GM21447 (cell line): ENCODE measurements at regions not wholly inside any gene's neighbourhood (a gene's known extent, or its start where the extent isn't known, plus 50 kb on each side); places are given as distances from the start of the nearest gene placed in this dataset.
"Not testable (repeated sequence)": the region's sequence is repeated elsewhere in the genome, so short reads cannot be mapped to it uniquely, and the experiment has no call there.

Source experiments
- ATAC-seq: cut with Tn5 transposase; IDR thresholded peaks from one replicate; pipeline ENCODE4 v1.9.1; 2021; ENCODE audit not compliant: unreplicated experiment

DNA sequence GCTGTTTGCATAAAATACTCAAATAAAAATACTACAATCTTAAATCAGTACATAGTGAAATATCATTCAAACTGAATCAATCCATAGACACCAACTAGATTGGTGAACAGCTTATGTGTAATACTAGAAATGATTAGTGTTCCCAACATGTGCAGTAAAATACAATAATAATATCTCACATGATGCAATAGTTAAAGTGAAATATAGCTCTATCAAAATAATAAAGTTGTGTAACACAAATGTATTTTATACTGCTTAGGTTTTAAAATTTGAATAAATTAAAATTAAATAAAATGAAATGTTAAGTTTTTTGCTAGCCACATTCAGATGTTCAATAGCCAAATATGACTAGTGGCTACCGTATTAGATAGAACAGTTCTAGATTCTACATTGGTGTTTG, 714.1 kb downstream of the ZNF385D start:
- no peak for ATAC-seq

DNA sequence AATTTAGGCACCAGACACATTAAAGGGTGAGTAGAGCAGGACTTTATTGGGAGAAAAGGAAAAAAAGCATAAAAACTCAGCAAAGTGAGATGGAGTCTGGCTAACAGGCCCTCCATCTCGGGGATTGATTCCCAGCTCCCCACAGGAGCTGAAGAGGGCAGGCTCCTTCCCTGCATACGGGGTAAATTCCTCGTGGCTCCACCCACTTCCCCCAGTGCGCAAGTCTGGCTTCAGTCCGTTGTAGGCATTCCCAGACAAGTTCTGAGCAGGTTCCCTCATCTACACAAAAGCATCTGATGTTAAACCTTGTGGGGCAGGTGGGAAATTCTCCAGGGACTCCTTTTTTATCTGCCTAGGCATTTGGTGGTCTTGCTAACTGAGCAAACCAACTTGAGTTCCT, 722.6 kb downstream of the ZNF385D start:
- ATAC-seq: no peak

DNA sequence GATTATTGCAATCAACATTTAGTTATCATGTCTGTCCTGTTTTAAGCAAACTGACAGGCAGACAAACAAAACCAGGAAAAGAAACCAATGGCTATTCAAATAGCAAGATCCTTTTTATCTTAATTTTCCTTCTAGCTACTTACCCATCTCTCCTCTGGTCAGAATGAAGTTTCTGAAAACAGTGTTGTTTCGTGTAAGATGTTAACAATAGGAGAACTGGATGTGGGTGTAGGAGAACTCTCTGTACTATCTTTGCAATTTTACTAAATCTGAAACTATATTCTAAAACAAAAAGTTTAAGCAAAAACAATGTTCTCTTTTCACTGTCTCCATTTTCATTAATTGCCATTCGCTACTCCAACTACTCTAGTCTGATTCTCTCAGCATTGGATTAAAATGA, 726.4 kb downstream of the ZNF385D start:
- no peak for ATAC-seq

DNA sequence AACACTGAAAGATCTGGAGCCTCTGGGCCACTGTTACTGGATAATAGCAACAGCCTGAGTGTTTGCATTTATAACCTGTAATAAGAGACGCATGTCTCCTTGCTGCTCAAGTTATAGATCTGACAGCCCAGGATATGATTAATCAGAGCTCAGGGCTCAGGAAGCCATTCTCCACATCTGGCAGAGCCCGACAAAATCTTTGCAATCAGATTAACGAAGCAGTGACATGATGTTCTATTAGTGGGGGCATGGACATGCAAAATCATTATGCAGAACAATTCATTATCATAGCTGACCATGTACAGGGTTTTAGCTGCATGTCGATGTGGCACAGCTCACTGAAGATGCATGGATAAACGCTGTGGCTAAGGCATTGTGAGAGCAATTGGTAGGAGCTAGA, 730.3 kb downstream of the ZNF385D start:
- no peak for ATAC-seq

DNA sequence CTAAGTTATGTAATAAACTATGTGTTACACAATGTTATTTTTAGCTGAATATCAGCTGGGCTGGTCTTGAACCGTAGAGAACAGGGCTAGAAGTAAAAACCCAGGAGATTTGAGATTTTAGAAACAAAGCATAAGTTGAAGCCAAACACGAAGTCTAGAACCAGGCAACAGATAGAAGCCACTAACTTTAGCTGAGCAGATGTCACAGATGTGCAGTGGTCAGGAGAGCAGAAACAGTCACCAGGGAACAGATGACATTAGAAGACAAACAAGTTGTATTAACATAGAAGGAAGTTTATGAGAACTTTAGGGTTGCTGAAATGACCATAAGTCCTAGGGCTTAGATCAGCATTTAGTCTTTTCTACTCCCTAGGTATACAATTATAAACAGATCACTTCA, 731.0 kb downstream of the ZNF385D start:
- ATAC-seq: no peak

DNA sequence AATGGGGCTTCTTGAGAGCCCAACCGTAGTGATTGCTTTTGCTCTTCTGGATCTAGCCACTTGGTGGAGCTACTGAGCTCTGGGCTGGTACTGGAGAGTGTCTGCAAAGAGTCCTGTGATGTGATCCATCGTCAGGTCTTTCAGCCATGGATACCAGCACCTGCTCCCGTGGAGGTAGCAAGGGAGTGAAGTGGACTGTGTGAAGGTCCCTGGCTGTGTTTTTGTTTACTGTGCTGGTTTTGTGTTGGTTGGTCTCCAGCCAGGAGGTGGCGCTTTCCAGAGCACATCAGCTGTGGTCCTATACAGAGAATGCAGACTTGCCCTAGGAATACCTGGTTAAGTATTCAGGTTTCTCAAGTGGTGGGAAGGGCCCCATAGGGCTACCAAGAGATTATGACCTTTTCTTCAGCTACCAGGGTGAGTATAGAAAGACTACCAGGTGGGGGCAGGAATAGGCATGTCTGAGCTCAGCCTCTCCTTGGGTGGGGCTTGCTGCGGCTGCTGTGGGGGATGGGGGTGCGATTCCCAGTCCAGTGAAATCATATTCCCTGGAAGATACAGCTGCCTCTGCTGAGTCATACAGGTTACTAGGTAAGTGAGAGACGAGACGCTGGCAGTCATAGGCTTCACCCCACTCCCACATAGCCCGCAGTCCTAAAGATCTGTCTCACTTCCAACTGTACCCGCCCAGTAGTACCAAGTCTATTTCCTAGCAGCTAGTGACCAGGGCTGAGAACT, 733.7 kb downstream of the ZNF385D start:
- ATAC-seq: no peak

DNA sequence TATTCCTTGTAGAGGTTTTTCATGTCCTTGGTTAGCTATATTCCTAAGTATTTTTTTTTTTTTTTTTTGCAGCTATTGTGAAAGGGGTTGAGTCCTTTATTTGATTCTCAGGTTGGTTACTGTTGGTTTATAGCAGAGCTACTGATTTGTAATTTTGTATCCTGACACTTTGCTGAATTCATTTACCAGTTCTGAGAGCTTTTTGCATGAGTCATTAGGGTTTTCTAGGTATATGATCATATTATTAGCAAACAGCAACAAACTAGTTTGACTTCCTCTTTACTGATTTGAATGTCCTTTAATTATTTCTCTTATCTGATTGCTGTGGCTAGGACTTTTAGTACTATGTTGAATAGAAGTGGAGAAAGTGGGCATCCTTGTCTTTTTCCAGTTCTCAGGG, 737.4 kb downstream of the ZNF385D start:
- no peak for ATAC-seq

DNA sequence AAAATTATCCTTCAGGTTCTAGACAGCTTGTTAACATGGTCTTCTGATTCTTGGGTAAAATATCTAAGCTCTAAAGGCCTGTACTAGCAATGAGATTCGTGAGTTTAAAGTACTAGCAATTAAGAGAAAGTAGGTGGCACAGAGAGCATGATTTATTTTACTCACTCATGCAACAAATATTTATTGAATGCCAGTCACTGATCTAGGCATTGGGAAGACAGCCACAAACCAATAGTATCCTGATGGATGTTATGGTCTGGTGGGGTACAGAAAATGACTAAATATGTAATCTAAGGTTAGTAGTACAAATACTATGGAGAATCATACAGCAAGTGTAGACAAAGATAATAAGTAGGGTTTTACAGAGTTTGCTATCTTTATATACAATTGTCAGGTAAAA, 751.3 kb downstream of the ZNF385D start:
- no peak for ATAC-seq

DNA sequence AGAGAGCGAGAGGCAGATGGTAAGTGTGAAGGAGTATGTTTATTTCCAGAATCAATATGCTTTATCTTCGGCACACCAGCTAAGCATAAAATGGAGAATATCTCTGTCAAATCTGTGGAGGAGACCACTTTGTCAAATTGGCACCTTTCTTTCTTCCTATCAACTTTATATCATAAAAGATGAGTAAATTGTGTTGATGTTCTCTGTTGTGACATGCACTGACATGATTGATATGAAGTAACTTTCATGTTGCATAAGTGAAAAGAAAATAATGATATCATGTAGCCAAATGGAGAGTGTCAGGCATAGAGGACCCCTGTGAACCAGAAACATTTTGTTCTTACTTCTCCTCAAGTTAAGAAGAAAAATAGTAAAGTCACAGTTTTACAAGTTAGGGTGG, 753.8 kb downstream of the ZNF385D start:
- ATAC-seq: no peak

DNA sequence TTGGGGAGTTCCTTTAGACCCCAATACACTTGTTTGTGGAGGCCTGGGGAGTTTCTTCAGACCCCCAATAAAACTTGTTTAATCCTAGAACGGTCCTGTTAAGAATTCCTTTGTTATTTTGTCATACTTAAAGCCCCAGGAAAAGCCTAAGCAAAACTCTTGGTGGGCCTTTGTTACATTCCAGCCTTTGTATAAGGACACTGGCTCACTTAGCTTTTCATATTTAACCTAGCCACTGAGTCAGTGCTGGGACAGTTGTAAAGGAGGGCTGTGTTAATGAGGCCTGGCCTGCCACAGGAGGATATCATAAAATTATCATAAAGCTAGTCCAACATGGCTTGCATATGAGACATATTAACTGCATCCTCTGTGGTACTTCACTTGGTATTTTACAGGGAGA, 760.1 kb downstream of the ZNF385D start:
- ATAC-seq: no peak

DNA sequence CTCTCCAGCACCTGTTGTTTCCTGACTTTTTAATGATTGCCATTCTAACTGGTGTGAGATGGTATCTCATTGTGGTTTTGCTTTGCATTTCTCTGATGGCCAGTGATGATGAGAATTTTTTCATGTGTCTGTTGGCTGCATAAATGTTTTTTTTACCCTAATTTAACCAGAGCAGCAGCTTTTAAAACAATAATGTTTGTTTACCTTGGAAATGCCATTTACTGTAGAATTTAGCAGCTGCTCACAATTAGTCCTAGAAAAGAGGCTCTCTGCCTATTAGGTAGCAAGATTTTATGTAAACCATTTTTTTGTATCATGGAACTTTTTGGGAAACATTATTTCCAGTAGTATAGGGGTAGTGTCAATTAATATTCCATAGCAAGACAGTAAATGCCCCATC, 761.4 kb downstream of the ZNF385D start:
- not testable (repeated sequence) for ATAC-seq

DNA sequence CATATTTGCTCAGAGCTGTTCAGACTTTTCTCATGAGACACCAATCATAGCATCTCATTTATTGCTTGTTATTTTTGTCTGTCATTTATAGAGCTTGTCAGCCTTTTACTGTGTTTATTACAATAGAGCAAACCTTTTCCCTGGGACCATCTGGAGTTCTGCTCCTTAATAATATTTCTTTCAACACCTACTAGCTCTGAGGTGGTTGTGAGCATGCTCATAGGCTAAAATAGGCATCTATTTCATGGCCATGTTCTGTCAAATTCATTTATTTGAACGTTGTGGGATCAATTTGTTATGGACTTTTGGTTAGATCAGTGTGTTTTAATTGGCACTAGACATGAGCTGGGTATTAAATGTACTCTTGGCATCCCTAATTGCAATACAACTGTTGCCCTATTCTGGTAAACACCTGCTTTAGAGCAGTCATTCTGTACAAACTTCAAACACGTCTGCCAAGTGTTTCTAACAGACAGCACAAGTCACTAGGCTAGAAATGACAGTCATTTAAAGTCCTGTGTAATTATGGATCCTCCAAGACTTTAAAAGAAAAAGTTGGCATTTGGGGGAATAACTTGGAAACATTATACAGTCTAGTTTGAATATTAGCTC, 766.3 kb downstream of the ZNF385D start:
- ATAC-seq: no peak

DNA sequence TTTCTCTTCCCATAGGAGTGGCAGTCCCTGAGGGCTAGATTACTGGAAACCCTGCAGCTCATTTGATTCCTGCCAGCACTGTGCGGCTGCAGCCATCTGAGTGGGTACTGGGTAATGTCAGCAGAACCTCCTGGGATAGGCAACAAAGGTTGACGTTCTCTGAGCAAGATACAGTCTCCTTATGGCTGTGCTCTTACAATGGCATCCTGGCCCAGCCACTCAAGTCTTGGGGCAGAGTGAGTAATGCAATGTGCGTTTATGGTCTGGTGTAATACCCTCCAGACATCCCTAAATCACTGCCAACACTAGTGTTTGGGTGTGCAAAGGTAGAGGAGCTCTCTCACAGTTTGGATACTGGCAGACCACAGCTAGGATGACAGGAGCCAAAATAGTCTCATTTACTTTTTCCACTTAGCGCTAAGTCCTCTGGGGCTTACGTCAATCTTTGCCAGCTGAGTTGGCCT, 775.8 kb downstream of the ZNF385D start:
- no peak for ATAC-seq

DNA sequence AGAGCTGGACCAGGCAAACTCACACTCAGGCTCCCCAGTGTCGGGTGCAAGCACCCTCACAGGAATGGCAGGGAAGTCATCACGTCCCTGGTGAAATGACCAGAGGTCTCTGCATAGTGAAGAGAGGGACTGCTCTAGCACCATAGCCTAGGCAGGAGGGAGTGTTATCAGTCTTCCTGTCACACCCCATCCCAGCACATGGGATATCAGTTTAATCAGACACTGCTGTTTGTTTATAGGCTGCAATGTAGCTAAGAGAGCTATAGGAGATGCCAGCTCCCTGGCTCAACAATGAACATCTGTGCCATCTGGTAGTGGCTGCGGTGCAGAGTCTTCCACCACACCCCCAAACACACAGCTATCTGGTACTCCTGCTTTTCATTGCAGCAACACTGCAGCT, 776.6 kb downstream of the ZNF385D start:
- no peak for ATAC-seq

DNA sequence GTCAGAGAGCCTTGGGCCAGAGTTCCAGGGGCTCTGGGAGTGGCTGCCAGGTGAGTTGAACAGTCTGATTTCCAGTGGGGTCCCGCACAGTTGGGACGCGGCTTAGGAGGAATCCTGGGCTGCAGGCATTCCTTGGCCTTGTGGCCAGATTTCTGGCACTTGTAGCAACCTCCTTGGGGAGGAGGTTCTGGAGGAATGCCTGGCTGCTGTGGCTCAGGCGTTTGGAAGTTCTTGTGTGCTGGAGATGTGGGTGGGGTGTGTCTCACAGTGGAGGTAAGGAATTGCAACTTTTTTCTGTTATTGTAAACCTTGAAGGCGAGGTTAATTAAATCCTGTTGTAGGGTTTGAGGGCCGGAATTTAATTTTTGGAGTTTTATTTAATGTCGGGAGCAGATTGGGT, 780.2 kb downstream of the ZNF385D start:
- not testable (repeated sequence) for ATAC-seq

DNA sequence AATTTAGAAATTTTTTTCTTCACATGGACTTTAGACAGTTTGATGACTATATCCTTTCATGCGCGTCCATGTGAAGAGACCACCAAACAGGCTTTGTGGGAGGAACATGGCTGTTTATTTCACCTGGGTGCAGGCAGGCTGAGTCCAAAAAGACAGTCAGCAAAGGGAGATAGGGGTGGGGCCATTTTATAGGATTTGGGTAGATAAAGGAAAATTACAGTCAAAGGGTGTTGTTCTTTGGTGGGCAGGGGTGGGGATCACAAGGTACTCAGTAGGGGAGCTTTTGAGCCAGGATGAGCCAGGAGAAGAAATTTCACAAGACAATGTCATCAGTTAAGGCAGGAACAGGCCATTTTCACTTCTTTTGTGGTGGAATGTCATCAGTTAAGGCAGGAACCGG, 781.5 kb upstream of the SGO1 start:
- not testable (repeated sequence) for ATAC-seq

DNA sequence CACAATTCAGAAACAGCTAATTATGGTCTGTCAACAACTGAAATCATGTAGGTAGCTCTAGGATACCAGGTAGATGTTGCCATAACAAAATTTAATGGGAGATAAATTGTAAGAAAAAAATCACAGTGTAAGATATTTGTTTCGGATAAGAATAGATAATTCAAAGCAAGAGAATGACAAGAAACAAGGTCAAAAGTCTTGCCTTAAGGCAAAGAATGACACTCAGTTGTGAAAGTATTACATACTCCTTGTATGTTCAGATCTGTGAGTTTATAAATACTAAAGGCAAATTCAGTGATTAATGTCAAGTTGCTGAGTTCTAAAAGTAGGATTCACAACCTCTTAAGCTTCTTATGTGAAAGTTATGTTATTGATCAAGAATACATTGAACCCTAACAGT, 772.2 kb upstream of the SGO1 start:
- no peak for ATAC-seq

DNA sequence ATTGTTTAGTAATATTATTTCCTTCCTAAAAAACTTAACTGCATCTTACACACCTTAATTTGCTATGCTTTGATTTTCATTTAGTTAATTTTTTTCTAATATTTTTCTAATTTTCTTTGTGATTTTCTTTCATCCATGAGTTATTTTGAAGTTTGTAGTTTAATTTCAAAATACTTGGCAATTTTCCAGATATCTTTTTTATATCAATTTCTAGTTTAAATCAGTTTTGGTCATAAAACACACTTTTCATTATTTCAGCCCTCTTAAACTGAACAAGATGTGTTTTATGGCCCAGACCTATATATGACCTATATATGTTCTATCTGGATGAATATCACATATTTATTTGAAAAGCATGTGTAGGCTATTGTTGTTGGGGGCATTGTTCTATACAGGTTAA, 759.9 kb upstream of the SGO1 start:
- ATAC-seq: no peak

DNA sequence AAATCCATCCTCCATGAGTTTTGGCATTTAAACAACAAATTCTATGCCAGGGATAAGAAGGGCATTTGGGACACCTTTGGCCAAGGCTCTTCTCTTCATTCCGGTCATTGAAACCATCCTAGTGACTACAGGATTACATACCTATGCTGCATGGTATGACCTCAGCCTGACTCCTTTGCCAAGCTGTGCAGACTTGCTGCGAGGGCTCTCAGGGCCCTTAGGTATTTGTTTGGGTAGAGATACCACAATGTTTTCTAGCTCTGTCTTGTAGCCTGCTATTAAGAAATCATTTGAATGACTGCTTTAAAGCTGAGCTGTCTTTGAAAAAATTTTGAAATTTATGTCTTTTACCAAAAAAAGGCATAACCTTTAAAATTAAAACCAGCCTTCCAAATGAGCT, 749.8 kb upstream of the SGO1 start:
- no peak for ATAC-seq

DNA sequence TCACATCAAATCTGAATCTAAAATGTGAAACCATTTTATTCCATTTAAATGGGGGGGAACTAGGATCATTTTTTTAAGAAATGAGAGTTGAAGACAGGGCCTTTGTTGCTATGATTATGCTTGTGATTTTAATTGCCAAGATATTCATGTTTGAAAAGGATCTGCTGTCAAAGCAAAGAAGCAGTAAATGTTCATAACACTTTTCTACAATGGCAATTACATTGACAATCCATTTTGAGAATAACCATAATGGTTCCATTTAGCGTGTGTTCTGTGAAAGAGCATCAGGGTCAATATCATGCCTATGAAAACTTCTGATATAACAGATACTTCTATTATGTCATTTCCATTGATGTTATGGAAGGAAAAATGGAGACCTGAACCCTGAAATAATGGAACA, 745.8 kb upstream of the SGO1 start:
- ATAC-seq: no peak

DNA sequence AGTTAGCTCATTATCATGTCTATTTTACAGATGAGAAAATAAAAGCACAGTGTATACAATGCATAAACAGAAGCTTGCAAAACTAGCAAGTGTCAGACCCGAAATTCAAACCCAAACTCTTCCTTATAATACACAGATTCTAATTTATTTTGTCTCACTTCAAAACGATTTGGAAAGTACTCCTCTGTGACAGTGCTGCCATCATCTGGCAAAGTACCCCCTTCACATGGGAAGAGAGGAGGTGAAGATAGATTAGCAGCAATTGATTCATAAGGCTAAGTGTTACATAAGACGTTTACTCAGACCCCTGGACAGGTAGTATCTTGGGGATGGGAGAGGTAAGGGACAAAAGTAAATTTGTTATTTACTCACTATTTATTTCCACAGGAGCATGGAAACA, 744.0 kb upstream of the SGO1 start:
- ATAC-seq: no peak

DNA sequence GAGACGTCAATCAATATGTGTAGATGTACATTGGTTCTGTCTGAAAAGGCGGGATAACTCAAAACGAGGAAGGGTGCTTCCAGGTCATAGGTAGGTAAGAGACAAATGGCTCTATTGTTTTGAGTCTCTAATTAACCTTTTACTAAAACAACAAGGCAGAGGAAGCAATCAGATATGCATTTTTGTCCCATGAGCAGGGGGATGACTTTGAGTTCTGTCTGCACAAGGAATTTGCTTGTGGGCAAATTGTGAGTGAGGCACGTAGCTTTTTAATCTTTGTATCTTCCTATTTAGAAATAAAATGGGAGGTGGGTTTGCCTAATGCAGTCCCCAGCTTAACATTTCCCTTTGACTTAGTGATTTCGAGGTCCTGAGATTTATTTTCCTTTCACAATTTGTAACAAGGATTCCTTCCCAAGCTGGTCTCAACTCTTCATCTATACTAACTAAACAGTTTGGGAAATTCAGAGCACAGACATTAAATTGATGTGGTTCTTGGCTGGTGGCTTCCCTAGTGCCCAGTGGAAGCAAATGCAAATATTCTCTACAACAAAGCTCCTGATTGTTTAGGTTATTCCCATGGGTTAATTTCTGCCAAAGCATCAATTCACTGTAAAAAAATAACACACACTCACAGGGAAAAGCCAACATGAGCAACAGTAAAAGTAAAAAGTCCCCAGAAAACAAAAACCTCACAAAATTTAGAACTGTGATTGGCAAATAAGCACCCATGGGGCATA, 738.8 kb upstream of the SGO1 start:
- ATAC-seq: no peak
